ENCODE measurements at regions not wholly inside any gene's neighbourhood (a gene's known extent, or its start where the extent isn't known, plus 50 kb on each side); places are given as distances from the start of the nearest gene placed in this dataset.
"Not testable (repeated sequence)": the region's sequence is repeated elsewhere in the genome, so short reads cannot be mapped to it uniquely, and the experiment has no call there.

- FAIRE-seq, result no peak
These were observed 228.5 kb upstream of the NEBL start for GRCh38 chr10:21125471-21126228.

- no peak for FAIRE-seq
These were observed 225.8 kb upstream of the NEBL start for GRCh38 chr10:21122907-21123306.

GRCh38 chr10:21121822-21122221 lies 224.7 kb upstream of the NEBL start:
- FAIRE-seq, result not testable (repeated sequence)

- no peak for FAIRE-seq
These were observed 217.6 kb upstream of the NEBL start for GRCh38 chr10:21114683-21115082.

GRCh38 chr10:21110358-21110757 lies 213.2 kb upstream of the NEBL start:
- no peak for FAIRE-seq

- FAIRE-seq, result not testable (repeated sequence)
These were observed 209.8 kb upstream of the NEBL start for GRCh38 chr10:21106931-21107330.

GRCh38 chr10:21105331-21105730 lies 208.2 kb upstream of the NEBL start:
- FAIRE-seq, result not testable (repeated sequence)

- peak; percentile 33 for FAIRE-seq
These were observed 203.9 kb upstream of the NEBL start for GRCh38 chr10:21100871-21101514.

GRCh38 chr10:21100190-21100589 lies 203.1 kb upstream of the NEBL start:
- no peak for FAIRE-seq

- no peak for FAIRE-seq
These were observed 202.4 kb upstream of the NEBL start for GRCh38 chr10:21099291-21100062.

- FAIRE-seq, result peak; percentile 65
These were observed 200.8 kb upstream of the NEBL start for GRCh38 chr10:21097926-21098355.

GRCh38 chr10:21095494-21096055 lies 198.5 kb upstream of the NEBL start:
- no peak for FAIRE-seq

- no peak for FAIRE-seq
These were observed 198.0 kb upstream of the NEBL start for GRCh38 chr10:21095073-21095472.

GRCh38 chr10:21092683-21093524 lies 195.8 kb upstream of the NEBL start:
- no peak for FAIRE-seq

- FAIRE-seq, result no peak
These were observed 193.5 kb upstream of the NEBL start for GRCh38 chr10:21090609-21091082.

GRCh38 chr10:21087476-21087875 lies 190.4 kb upstream of the NEBL start:
- no peak for FAIRE-seq

- FAIRE-seq, result no peak
These were observed 187.6 kb upstream of the NEBL start for GRCh38 chr10:21084700-21085099.

- FAIRE-seq, result no peak
These were observed 186.8 kb upstream of the NEBL start for GRCh38 chr10:21083861-21084260.

- FAIRE-seq, result no peak
These were observed 185.1 kb upstream of the NEBL start for GRCh38 chr10:21082206-21082605.

GRCh38 chr10:21080261-21080660 lies 183.2 kb upstream of the NEBL start:
- no peak for FAIRE-seq

GRCh38 chr10:21079330-21079658 lies 182.2 kb upstream of the NEBL start:
- no peak for FAIRE-seq

All from islet of Langerhans (tissue), 1 donor.